ENCODE measurements at regions not wholly inside any gene's neighbourhood (a gene's known extent, or its start where the extent isn't known, plus 50 kb on each side); places are given as distances from the start of the nearest gene placed in this dataset.

DNA sequence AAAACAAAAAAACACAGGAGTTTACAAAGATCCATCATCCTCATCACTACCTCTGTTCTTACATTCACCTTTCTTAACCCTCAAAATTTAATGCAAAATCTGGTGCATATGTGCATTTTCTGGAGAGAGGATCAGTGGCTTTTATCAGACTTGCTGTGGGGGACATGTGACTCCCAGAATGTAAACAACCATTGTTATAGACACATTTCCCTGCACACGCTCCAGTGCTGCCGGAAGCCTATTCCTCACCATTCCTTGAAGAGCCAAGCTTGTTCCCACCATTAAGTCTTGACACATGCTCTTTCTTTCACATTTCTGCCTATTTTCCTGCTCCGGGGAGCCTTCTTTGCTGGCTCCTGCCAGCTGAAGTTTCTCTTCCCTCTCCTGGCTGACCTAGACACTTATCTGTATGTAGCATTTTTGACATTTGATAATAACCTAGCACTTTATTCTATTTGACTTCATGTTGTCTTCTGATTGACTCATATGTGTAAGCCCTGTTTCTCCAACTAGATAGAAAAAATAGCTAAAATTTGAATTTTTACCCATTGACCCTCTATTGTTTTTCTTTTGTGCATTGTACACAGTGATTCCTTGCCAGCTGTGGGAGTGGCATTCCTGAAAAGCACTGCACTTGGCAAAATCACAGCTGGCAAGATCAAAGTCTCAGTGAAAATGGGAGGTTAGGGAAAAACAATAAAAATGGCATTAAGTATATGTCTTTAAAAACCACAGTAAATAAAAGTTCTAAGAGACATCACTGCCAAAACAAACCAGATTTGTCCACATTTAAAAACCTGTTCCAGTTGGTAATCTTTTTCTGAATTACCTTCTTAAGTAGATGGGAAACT, 76.8 kb upstream of the CIBAR2 start:
- no peak for DNase-seq

DNA sequence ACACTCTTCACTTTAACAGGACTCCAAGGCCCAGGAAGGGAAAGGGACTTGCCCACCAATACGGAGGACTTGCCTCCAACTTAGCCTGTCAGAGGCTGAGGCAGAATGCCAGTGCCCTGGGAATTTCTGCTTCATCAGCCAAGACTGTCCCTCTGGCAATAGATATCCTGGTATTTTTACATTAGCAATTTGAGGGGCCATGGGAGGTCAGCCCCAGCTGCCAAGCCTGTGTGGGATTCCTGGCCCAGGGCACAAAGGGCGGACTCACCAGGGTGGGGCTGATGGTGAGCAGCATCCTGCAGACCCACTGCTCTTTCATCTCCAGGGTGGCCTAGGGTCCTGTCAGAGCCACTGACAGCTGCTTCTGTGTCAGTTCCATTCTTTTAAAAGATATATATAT, 78.3 kb upstream of the CIBAR2 start:
- DNase-seq, result no peak

DNA sequence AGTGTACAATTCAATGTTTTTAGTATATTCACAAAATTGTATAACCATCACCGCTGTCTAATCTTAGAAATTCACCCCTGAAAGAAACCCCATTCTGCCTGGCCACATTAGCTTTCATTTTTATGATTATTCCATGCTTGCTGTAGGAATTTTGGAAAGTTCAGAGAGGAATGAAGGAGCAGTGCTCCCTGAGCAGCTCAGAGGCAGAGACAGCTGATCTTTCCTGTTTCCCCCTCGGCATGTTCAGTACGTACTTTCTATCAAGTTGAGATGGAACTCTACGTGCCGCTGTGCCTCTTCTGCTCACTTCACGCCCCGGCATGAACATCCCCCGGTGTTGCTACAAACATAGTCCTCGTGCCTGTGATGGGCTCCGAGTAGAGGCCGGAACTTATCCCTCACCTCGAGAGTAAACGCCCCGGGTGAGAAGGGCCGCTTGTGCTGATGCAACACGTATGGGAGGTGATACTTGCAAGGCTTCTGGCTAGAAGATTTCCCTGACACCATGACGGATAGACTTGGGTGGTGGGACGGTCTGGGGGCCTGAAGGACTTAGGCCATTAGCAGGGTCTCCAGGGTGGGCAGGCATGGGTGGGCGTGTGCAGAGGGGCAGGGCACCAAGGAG, 79.2 kb upstream of the CIBAR2 start:
- no peak for DNase-seq

DNA sequence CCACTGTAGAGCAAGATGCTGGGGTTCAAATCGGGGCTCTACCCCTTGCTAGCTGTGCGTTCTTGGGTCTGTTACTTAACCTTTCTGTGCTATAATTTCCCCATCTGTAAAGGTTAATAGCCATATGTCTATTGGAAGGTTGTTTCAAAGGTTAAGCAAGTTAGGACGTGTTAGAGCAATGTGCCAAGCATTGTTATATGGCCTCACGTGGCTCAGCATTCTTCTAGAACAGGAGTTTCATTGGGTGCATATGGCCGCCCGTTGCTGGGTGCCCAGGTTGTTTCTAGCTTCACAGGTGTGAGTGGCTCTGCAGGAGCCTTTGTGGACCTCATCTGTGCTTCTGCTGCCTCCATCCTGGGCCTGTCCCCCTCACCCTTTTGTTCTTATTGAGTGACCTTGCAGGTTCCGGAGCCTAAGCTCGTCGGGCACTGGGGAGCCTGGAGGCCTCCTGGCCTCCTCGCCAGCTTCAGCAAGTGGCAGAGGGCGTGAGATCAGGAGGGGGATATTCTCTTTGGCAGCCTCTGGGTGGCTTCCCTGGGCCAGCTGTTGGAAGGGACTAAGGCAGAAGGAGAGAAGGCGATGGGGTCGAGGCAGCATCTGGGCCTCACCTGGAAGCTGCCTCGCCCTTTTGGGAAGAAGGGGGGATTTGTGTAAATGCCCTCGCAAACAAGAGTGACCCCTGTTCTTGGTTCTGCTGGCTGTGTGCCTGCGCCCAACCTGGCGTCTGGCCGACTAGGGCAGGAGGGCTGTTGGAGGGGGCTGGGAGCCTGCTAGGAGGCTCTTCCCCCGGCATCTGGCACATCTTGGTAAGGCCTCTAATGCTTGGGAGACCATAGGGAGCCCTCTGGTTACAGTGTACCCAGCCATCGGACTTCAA, 80.2 kb upstream of the CIBAR2 start:
- DNase-seq, result no peak

DNA sequence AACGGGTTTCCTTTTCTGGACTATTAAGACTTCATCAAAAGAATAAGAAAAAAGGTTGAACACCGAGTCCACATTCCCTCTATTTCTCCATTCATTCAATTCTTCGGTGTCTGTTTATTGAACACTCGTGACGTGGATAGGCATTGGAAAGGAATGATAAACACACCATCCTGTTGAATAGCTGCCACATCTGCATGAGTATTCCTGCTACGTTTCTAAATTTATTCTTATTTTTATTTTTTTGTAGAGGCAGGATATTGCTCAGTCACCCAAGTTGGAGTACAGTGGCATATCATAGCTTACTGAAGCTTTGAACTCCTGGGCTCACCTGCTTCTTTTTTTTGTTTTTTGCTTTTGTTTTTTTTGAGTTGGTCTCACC, 80.8 kb upstream of the CIBAR2 start:
- no peak for DNase-seq

DNA sequence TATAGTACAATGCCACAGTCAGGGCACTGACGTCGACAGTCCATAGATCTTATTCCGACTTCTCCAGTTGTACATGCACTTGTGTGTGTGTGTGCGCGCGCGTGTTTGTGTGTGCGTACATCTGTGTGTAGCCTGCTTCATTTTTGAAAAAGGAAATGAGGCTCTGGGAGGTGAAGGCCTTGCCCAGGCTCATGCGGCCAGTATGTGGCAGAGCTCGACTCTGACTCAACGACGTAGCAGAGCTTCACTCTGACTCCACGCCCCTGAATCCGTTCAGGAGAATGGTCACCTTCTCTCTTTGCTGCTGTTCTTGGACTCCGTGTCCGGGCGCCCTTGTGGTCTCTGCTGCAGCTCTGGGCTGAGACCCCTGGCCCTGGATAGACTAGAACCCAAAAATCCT, 81.6 kb upstream of the CIBAR2 start:
- DNase-seq, result no peak

DNA sequence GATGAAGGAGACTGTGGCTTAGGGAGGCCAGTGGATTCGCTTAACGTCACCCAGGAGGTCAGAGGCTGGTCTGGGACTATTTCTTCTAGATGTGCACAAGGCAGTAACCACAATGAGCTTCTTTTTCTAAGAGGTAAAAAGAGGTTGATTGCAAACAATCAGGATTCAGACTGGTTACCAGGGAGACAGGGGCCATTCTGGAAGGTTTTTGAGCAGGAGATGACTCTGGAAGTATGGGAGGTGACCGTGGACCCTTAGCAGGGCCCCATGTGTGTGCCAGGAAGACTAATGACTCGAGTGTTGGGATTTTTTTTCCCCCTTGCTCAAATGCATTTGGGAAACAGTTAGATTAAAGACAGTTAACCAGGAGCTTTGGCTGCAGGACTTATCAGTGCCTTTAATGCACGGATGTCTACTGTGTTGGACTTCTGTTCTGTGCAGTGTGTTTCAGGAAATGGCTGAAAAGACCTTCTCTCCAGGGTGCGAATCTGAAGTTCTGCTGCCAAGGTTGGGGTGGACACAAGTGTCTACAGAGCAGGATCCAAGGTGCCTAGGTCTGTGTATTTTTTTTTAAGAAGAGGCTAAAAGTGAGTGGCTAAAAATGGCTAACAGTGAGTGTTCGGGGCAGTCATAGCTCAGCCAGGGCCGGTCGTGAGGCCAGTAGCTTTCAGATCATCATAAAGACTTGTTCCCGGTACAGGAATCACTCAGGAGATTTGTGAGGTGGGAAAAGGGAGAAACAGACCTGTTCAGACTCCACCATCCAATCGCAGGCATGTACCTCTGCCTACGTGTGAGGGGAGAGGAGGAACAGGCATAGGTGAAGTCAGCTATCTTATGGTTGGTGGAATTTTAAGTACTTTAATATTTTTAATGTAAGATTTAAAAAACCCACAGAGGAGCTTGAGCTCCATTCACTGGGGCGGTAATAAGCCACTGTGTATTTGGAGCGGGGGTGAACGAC, 82.3 kb upstream of the CIBAR2 start:
- no peak for DNase-seq

DNA sequence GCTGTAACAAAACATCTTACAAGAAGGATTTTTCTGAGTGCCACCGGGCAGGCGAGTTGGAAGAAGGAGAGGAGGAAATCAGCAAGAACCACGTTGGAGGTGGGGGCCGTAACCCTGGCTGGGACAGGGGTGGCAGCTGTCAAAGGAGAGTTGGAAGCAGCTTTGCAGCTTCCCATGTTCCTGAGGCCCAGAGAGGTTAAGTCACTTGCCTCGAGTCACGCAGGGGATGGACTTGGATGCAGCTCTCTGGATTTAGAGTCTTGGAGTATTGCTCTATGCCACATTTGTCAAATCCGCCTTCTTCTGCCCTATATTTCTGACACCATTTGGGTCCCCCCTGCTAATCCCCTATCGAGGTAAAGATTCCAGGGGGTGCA, 83.0 kb upstream of the CIBAR2 start:
- no peak for DNase-seq

DNA sequence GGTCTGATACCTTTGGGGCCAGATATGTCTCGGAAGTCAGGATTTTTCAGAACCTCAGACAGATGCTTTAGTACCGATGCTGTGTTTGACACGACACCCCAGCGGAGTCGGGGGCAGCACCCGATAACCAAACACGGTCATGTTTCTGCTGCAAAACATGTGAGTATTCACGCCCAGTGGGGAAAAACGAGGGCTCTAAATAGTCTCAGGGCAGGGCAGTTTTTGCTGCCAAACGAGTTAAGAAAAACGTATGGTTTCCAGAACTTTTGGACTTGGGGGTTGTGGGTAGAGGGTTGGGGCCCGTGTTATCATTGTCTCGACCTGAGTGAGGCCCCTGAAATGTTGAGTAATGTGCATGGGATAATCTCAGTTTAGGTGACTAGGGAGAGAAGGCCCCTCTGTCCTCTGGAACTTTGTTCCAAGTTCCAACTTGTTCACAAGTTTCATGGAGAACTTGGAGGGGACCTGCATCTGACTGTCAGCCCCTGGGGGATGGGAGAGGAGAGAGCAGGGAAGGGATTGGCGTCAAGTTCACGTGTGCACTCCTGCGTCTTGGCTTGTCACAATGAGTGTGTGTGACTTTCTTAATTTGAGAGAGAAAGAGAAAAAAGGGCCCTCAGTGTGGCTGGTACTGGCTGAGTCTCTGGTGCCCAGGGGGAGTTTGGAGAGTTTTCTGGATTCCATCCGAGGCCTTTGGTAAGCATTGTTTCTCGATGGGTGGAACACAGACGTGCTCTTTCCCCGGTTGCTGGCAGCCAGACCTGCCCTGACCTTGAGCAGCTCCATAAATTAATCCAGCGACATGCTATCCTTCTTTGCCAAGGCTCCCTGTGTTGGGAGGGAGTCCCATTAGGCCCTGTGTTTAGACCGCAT, 83.9 kb upstream of the CIBAR2 start:
- no peak for DNase-seq

DNA sequence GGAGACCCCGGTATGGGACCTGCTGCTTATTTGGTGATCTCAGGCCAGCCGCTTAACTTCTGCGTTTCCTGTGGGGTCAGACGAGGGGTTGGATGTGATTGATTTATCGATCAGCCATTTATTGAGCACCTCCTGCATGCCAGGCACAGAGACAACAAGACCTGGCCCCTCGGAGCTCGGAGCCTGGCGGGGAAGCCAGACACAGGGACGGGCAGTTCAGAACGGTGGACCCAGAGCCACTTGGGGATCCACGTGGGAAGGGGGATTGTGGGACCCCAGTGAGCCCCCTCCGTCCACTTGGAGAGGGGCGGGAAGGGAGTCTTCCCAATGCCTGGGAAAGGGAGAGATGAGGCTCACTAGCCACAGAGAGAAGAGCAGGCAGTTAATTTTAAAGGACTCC, 84.7 kb upstream of the CIBAR2 start:
- DNase-seq, result no peak

DNA sequence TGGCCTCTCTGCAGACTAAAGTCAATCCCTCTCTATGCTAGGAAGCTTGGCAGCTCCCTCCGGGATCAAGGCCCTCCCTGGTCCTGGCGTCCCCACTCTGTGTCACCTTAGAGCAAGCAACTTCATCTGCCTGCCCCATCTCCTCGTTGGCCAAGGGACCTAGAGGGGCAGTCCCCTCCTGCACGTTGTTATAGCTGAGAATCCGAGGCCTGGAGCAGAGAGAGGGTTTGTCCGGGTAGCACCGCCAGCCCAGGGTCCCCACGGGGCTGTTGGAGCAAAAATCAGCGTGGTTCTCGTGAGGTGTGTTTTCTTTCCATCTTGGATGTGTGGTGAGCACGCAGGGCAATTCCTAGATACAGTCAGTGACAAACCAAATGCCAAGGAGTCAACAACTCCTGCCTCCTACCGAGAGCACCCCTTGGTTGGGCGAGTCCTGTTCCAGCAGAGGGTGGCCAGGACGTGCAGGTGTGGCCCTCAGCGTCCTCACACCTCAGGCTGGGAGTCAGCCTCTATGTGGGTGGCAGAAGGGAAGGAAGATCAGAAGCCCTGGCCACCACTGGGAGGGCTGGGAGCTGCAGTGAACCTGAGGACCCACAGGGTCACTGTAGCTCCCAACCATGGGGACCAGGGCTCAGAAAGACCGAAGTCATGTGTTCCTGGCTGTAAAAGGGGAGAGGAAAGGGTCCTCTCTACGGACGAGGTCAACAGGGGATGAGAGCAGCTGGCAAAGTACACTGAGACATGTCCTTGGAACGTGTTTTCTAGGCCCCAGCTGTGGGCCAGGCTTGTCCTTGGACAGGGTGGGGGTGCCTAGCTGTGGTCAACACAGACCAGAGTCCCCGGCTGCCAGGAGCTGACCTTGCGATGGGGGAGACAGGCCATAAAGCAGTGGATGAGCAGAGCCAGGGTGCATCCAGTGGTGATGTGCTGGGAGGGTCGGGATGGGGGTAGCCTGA, 85.6 kb upstream of the CIBAR2 start:
- DNase-seq, result no peak

DNA sequence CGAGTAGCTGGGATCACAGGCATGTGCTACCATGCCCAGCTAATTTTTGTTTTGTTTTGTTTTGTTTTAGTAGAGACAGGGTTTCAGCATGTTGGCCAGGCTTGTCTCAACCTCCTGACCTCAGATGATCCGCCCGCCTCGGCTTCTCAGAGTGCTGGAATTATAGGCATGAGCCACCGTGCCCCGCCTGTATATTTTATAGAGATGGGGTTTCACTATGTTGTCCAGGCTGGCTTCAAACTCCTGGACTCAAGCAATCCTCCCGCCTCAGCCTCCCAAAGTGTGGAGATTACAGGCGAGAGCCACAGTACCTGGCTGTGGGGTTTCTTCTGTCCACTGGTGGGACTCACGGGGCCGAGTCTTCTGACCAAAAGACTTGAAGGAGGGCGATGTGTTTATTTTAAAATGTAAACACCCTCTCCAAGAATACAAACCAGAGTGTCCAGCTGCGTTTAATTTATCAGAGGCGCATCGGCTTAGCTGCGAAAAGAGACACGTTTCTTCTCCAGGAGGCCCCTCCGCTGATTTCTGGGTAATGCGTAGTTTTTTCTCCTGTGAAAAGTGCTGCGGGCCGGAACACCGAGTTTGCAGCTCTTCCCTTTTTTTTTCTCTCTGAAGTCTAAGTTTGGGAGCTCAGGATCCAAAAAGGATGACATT, 86.9 kb upstream of the CIBAR2 start:
- DNase-seq, result no peak

DNA sequence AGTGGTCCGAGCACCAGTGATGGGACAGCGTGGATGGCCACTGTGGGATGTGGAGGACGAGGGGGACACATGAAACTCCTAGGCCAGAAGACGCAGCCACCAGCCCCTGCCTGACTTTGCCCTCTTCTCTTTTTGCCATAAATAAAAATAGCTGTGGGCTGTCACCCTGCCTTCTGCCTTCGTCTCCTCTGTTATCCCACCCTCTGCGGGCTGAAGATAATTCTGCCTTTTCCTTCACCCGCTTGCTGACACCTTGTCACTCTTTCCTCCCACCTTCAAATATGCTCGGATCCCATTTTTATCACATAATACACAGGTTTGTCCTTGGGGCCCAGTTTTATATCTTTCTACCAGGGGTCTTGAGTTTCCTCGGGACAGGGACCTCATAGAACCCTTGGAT, 87.6 kb upstream of the CIBAR2 start:
- no peak for DNase-seq

DNA sequence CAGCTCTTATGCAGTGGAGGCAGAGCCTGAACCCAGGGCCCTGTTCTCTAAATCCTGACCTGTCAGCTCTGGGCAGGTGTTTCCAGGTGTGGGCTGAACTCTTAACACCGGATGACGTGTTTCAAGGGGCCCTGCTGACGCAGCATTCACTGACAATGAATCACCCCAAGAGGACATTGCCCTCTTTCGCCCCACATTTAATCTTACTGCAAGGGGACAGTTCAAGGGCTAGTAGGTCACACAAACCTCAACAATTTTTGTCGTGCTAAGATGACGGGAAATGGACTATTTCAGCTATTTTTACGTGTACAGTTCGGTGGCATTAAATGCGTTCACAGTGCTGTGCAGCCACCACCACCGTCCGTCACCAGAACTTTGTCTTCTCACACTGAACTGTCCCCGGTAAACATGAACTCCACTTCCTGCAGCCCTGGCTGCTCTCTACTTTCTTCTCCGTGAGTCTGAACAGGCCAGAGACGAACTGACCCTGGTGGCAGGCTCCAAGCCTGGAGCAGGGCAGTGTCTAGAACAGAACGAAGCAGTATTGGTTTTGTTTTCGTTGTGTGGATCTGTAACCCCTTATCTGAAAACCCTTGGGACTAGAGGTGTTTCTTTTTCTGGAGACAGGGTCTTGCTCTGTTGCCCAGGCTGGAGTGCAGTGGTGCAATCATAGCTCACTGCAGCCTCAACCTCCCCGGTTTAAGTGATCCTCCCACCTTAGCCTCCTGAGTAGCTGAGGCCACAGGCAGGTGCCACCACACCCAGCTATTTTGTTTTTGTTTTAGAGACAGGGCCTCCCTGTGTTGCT, 88.4 kb upstream of the CIBAR2 start:
- DNase-seq, result no peak

DNA sequence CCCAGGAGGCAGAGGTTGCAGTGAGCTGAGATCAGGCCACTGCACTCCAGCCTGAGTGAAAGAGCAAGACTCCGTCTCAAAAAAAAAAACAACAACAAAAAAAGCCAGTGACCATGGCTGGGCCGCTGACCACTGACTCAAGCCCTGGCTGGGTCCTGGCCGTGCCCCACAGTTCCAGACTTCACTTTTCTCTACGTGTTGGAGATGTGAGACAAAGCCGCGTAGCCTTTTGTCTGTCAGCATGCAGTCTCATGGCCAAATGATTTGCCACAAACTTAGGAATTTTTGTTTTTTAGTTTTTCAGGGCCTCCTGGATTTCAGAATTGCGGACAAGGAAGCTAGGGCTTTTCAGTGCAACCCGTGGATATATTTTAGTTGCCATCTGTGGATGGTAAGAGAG, 89.3 kb upstream of the CIBAR2 start:
- no peak for DNase-seq

DNA sequence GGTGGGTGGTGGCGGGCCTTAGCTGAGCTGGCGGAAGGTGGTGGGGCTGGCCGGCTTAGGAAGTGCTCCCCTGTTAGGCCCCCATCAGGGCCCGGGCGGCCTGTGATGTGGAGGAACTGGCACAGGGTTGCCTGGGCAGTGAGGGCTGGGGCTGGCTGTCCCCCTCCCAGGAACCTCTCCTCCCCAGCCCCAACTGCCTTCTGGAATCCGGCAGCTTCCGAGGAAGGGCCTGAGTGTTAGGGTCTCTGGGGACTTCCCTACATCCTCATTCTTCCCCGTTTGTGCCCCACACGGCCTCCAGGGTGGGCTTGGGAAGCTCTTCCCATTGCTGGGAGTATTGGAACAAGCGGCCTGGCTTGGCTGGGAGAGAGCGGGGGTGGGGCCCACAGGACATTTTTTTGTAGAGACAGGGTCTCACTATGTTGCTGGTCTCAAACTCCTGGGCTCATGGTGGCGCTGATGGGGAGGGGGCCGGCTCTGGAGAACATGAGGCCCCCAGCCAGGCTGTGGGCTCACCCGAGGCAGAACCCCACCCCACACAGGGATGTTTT, 89.9 kb upstream of the CIBAR2 start:
- DNase-seq, result no peak

DNA sequence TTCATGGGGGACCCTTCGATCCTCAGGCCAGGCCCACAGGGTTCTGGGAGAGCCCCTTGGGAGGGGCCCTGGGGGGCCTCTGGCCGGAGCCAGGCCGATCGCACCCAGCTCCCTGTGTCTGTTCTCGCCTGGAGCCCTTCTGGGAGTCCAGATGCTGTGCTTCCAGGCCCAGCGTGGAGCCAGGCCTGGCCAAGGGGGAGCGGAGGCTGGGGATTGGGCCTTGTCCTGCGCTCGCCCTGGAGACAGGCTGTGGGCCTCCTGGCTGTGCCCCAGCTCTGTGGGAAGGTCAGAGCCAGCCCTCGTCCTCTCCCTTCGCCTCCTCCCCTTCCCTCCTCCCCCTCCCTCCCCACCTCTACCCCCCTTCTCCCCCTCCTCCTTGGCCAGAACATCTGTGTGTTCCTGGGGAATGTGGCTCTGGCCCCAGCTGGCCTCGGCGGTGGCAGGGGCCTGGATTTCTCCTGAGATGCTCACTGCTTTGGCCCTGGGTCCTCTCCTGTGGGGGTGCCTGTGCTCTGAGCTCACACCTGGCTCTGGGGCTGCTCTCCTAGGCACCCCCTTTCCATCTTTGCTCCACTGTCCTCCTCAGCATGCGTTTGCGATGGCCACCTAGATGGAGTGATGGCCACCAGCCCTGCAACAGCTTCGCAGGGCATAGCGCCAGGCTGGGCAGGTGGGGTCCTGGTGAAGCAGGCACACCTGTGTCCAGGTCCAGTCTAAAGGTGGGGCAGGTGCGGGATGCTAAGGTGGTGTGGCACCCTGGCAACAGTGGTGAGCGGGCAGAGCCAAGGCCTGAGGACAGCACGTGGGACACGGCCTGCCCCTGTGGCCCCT, 90.6 kb upstream of the CIBAR2 start:
- DNase-seq, result no peak

DNA sequence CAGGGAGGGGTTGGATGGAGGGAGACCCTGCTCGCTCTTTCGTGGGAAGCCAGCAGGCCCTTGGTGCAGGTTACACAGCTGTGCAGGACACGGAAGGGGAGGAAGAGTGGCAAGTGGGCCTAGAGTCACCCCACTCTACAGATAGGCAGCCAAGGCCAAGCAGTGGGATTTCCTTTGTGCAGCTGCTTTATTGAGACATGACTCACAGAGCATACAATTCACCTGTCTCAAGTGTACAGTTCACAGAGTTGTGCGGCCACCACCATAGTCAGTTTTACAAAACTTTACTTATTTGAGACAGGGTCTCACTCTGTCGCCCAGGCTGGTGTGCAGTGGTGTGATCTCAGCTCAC, 91.2 kb upstream of the CIBAR2 start:
- DNase-seq, result no peak

Data from SW 1271 (cell line).